HG02884 (cell line): ENCODE measurements at regions not wholly inside any gene's neighbourhood (a gene's known extent, or its start where the extent isn't known, plus 50 kb on each side); places are given as distances from the start of the nearest gene placed in this dataset.
"Not testable (repeated sequence)": the region's sequence is repeated elsewhere in the genome, so short reads cannot be mapped to it uniquely, and the experiment has no call there.

Experiments used
- ATAC-seq: cut with Tn5 transposase; IDR thresholded peaks from one replicate; pipeline ENCODE4 v1.9.1; 2021; ENCODE audit warnings: mild to moderate bottlenecking, moderate library complexity; ENCODE audit not compliant: unreplicated experiment

- no peak for ATAC-seq
Measured at GRCh38 chr2:59249441-59250306, 1008.5 kb upstream of the FANCL start.

DNA sequence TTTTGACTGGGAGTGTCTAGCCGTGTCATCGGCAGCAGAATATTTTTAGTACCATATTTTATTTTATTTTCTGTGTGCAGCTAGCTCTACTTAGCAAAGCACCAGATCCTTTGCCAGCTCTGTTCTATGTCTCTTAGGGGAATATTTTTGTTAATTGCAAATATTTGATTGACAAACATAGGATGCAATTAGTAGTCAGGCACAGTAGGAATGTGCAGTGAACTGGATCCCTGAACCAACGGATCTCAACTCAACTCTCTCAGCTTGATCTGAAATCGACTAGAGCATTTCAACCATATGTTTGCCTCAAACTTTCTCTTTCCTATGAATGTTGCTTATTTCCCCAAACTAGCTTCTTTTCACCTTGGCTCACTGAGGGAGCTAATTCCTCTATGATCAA is 998.0 kb upstream of the FANCL start:
- no peak for ATAC-seq

- ATAC-seq: no peak
Measured at GRCh38 chr2:59237311-59237710, 996.2 kb upstream of the FANCL start.

DNA sequence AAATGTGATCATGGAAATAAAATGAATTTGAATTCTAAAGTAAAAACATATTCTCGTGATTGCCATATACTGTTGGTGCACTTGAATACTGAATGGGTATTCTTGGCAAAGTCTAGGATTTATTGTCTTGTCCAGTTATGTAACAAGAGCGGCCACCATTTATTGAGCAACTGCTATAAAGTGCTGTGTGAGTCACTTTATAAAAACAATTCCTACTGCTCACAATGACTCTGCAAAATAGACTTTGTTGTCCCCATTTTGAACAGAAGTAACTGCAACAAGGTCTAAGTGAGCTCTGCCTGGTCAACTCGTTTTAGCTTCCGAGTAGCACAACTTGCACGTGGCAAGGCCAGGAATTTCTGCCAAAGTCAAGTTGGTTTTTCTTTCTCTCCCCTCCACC is 995.6 kb upstream of the FANCL start:
- no peak for ATAC-seq

GRCh38 chr2:59233920-59234319 is 992.8 kb upstream of the FANCL start:
- ATAC-seq: no peak

DNA sequence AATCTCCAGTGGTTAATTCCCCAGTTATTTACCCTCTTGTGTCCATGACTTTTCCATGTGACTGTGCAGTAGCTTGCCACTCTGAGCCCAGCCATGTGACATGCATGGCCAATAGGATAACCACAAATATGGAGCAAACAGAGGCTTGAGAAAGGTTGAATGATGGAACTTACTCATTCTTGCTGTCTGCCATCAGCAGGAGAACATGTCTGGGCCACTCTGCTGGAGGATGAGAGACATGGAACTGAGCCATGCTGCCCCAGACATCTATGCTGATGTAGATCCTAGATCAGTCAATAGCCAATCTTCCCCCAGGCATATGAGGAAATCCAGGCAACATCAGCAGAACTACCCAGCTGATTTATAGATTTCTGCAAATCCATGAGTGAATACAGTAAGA is 992.3 kb upstream of the FANCL start:
- no peak for ATAC-seq

GRCh38 chr2:59232394-59233165 is 991.5 kb upstream of the FANCL start:
- peak; percentile 64 for ATAC-seq

DNA sequence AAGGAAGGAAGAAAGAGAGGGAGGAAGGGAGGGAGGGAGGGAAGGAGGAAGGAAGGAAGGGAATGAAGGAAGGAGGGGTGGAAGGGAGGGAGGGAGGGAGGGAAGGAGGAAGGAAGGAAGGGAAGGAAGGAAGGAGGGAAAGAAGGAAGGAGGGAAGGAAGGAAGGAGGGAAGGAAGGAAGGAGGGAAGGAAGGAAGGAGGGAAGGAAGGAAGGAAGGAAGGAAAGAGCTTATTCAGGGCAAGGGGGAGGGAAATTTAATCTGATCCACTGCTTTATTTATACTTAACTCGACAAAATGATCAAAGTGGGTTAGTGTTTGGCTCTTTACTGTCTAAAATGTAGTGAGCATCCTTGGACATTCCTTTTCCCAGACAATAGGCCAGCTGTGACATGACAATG is 985.2 kb upstream of the FANCL start:
- not testable (repeated sequence) for ATAC-seq

DNA sequence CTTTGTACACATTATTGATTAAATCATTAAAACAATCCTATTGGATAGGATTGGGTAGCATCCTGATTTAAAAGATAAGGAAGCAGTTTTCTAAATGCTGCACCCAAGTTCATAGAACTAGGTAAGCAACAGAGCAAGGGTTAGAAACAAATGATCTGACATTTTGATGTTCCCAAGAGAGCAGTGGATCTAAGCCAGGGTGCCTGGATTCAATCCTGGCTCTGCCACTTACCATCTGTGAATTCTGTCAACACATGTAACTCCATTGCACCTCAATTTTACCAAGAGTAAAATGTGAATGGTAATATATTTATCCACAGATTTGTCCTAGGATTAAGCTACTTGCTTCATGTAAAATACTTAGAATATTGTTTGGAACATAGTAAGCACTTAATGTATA is 982.6 kb upstream of the FANCL start:
- ATAC-seq: no peak

- ATAC-seq: no peak
Measured at GRCh38 chr2:59217360-59217759, 976.2 kb upstream of the FANCL start.

DNA sequence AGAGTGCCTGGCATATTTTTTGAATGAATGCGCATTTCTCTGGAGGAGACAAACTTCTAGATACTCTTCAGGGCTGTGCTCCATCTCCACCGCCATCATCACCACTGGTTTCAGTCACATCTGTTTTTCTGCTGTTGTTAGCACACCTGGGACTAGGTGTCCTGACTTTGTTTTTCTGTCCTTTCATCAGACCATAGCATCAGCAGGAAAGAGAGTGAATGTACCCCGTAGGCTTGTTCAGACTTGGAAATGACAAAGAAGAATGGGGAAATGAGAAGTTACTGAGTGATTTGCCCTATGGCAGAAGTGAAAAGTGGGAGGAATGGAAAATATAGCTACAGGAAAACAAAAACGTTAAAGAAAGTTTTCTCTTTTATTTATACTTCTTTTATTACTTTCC is 965.2 kb upstream of the FANCL start:
- ATAC-seq: no peak

GRCh38 chr2:59204040-59204439 is 962.9 kb upstream of the FANCL start:
- ATAC-seq: no peak

GRCh38 chr2:59196491-59196890 is 955.4 kb upstream of the FANCL start:
- no peak for ATAC-seq

GRCh38 chr2:59195851-59196250 is 954.7 kb upstream of the FANCL start:
- ATAC-seq: no peak

DNA sequence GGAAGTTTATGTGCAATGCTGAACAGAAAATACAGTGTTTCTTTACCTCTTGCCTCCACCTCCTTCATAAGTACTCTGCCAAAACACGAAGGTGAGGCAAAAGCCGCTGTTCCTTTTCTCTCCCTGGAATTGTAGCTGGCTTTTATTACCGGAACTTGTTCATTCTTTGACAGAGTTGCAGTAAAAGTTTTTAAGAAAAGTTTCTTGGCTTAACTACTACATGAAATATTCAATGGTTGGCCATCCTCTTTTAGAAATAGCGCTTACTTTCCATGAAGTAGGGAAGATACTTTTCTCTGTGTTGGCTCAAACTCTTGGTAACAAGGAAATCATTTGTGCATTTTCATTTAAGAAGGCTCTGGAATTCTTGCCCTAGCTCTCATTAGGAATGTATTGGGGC is 950.7 kb upstream of the FANCL start:
- no peak for ATAC-seq

GRCh38 chr2:59190518-59190917 is 949.4 kb upstream of the FANCL start:
- ATAC-seq: no peak

DNA sequence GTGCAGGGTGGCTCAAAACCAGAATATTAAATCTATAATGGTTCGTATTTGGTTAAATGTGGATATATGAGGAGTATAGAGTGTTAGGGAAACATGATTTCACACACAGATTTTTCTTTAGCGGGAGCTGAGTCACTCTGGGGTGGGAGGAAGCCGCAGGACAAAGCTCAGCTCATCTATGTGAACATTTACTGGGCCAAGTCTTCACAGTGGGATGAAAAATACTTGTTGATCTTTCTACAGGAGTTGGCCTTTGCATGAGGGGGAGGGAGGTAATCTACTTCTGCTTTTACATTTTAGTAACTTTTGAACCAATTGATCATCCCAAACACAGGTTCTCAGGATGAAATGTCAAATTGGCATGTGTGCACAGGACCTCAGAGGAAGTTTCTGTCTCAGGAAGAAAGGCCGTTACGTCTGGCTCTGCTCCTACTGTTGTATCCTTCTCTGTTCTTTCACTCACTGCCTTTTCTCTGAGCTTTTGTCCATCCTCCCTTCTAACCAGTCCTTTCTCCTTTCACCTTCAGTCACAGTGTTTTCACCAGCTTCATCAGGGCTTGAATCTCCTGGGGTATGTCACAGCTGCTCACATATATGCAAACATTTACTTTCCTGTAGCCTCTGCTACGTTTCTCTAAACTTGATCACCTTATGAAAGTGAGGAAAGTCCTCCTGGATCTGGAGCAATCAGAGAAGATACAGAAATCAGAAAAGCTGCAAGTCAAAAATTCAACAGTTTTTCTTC is 943.3 kb upstream of the FANCL start:
- no peak for ATAC-seq

- ATAC-seq: no peak
Measured at GRCh38 chr2:59183070-59183469, 941.9 kb upstream of the FANCL start.

DNA sequence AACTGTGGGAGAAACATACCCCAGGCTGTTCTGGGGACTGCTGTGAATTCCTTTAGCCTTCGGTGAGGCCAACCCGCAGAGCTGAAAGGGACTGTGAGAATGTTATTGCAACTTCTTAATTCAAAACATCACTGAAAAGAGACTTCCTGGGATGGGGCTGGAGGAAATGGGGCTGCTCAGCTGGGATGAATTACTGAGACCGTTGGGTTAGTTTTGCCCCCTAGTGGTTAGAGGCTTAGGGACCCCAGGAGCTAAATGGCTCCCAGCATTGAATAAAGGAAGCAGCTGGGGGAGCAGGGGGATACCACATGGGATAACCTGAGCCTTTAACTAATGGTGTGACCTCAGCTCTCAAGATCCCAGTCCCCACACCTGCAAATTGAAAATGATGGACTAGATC is 941.1 kb upstream of the FANCL start:
- peak; percentile 47 for ATAC-seq

- ATAC-seq: no peak
Measured at GRCh38 chr2:59181347-59181746, 940.2 kb upstream of the FANCL start.

DNA sequence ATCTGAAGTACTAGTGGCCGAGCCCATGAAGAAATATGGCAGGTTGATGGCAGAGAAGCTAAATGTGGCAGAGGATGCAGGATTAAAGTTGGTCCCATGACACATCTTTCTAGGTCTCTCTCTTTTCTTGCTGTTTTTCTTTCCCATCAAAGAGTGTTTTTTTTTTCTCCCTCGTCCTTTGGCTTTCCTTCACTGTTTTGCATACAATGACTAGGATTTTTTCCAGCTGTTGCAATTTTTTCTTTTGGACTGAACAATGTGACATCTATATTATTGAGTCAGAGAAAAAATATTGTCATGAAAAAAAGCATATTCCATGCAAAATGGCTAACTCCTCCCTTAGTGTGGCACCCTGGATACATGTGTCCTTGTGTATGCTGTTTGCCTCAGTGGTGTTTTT is 939.5 kb upstream of the FANCL start:
- no peak for ATAC-seq

- no peak for ATAC-seq
Measured at GRCh38 chr2:59180111-59180510, 939.0 kb upstream of the FANCL start.
